ENCODE measurements at regions not wholly inside any gene's neighbourhood (a gene's known extent, or its start where the extent isn't known, plus 50 kb on each side); places are given as distances from the start of the nearest gene placed in this dataset.

GRCh38 chr14:101465795-101466448 is 95.4 kb upstream of the DIO3 start:
- no peak for DNase-seq (ENCODE audit: low read depth in 4 of 4, low spot score in 2 of 4)

- no peak for DNase-seq (ENCODE audit: low read depth in 4 of 4, low spot score in 2 of 4)
Measured at GRCh38 chr14:101466456-101467180, 94.7 kb upstream of the DIO3 start.

GRCh38 chr14:101467181-101467926 is 93.9 kb upstream of the DIO3 start:
- no peak for DNase-seq (ENCODE audit: low read depth in 4 of 4, low spot score in 2 of 4)

- no peak for DNase-seq (ENCODE audit: low read depth in 4 of 4, low spot score in 2 of 4)
Measured at GRCh38 chr14:101469382-101470247, 91.7 kb upstream of the DIO3 start.

- DNase-seq (ENCODE audit: low read depth in 4 of 4, low spot score in 2 of 4) = no peak
Measured at GRCh38 chr14:101470266-101470665, 91.0 kb upstream of the DIO3 start.

- no peak for DNase-seq (ENCODE audit: low read depth in 4 of 4, low spot score in 2 of 4)
Measured at GRCh38 chr14:101471723-101472517, 89.4 kb upstream of the DIO3 start.

- no peak for DNase-seq (ENCODE audit: low read depth in 4 of 4, low spot score in 2 of 4)
Measured at GRCh38 chr14:101472518-101472849, 88.8 kb upstream of the DIO3 start.

GRCh38 chr14:101473045-101473729 is 88.1 kb upstream of the DIO3 start:
- no peak for DNase-seq (ENCODE audit: low read depth in 4 of 4, low spot score in 2 of 4)

GRCh38 chr14:101473795-101474562 is 87.3 kb upstream of the DIO3 start:
- DNase-seq (ENCODE audit: low read depth in 4 of 4, low spot score in 2 of 4) = no peak

GRCh38 chr14:101474563-101475455 is 86.5 kb upstream of the DIO3 start:
- DNase-seq (ENCODE audit: low read depth in 4 of 4, low spot score in 2 of 4) = no peak

GRCh38 chr14:101475456-101476257 is 85.6 kb upstream of the DIO3 start:
- no peak for DNase-seq (ENCODE audit: low read depth in 4 of 4, low spot score in 2 of 4)

GRCh38 chr14:101476258-101476915 is 84.9 kb upstream of the DIO3 start:
- DNase-seq (ENCODE audit: low read depth in 4 of 4, low spot score in 2 of 4) = no peak

- DNase-seq (ENCODE audit: low read depth in 4 of 4, low spot score in 2 of 4) = no peak
Measured at GRCh38 chr14:101476916-101477553, 84.3 kb upstream of the DIO3 start.

- no peak for DNase-seq (ENCODE audit: low read depth in 4 of 4, low spot score in 2 of 4)
Measured at GRCh38 chr14:101477648-101478047, 83.6 kb upstream of the DIO3 start.

- no peak for DNase-seq (ENCODE audit: low read depth in 4 of 4, low spot score in 2 of 4)
Measured at GRCh38 chr14:101478096-101478495, 83.2 kb upstream of the DIO3 start.

Measured in left renal cortex interstitium (tissue), 4 donors.